AG09309 (cell line): ENCODE measurements at regions not wholly inside any gene's neighbourhood (a gene's known extent, or its start where the extent isn't known, plus 50 kb on each side); places are given as distances from the start of the nearest gene placed in this dataset.

Experiments used
- DNase-seq: peaks from one replicate; pipeline ENCODE4 v3.0.0-alpha.2; 2010; ENCODE audit warnings: low read depth
- H3K4me3 ChIP-seq: 2 replicates; pipeline ENCODE4 v1.5.1; 2011; ENCODE audit warnings: mild to moderate bottlenecking, low read depth, low read length, moderate library complexity; ENCODE audit not compliant: control insufficient read depth
- CTCF ChIP-seq: IDR thresholded peaks from 2 replicates; pipeline ENCODE4 v1.5.1; 2011; ENCODE audit warnings: mild to moderate bottlenecking, low read depth, low read length, inconsistent platforms; ENCODE audit not compliant: insufficient read depth, control insufficient read depth; ENCODE audit errors: missing control alignments

GRCh38 chr1:228804173-228804572 is 68.9 kb downstream of the RHOU start:
- TF ChIP-seq CTCF: no peak
- DNase-seq: no peak
- no peak overlapping the region for H3K4me3 ChIP-seq

- DNase-seq: no peak
- no peak overlapping the region for H3K4me3 ChIP-seq
- no peak for TF ChIP-seq CTCF
Observed at GRCh38 chr1:228804640-228805413, 69.5 kb downstream of the RHOU start.

GRCh38 chr1:228807904-228808605 is 72.8 kb downstream of the RHOU start:
- no peak for TF ChIP-seq CTCF
- DNase-seq: no peak
- H3K4me3 ChIP-seq: no peak overlapping the region

GRCh38 chr1:228809621-228810394 is 74.5 kb downstream of the RHOU start:
- H3K4me3 ChIP-seq: no peak overlapping the region
- no peak for TF ChIP-seq CTCF
- no peak for DNase-seq

- H3K4me3 ChIP-seq: no peak overlapping the region
- no peak for DNase-seq
- TF ChIP-seq CTCF: no peak
Observed at GRCh38 chr1:228810395-228810758, 75.1 kb downstream of the RHOU start.

- no peak for TF ChIP-seq CTCF
- no peak for DNase-seq
- no peak overlapping the region for H3K4me3 ChIP-seq
Observed at GRCh38 chr1:228810878-228811711, 75.8 kb downstream of the RHOU start.
